BJ (cell line): ENCODE measurements at regions not wholly inside any gene's neighbourhood (a gene's known extent, or its start where the extent isn't known, plus 50 kb on each side); places are given as distances from the start of the nearest gene placed in this dataset.

ENCODE experiments used
- CTCF ChIA-PET: fragments of 350-600 bp; formaldehyde crosslinking; extraction: SDS; loops from one replicate; lab custom pipeline; 2021; ENCODE audit warnings: antibody characterized with exemption, inconsistent platforms; lab: Yijun Ruan, JAX
- POLR2A ChIA-PET: fragments of 300-600 bp; sonication (Branson Sonifier 250); formaldehyde crosslinking; extraction: SDS; loops from one replicate; lab custom pipeline; 2021; ENCODE audit warnings: antibody characterized with exemption; lab: Charles Lee
- DNase-seq: peaks from one replicate; pipeline ENCODE4 v3.0.0-alpha.2; 2011; ENCODE audit warnings: low read depth
- H3K27me3 ChIP-seq: 2 replicates; pipeline ENCODE4 v1.6.0; 2011; ENCODE audit warnings: low read length; ENCODE audit not compliant: control insufficient read depth, insufficient read depth
- H3K36me3 ChIP-seq: 2 replicates; pipeline ENCODE4 v1.5.1; 2011; ENCODE audit warnings: low read length; ENCODE audit not compliant: control insufficient read depth, insufficient read depth
- H3K4me3 ChIP-seq: 2 replicates; pipeline ENCODE4 v1.5.1; 2011; ENCODE audit warnings: low read depth, mild to moderate bottlenecking, control low read depth, low read length
- CTCF ChIP-seq: IDR thresholded peaks from 2 replicates; pipeline ENCODE4 v1.5.1; 2011; ENCODE audit warnings: low read depth, mild to moderate bottlenecking, control low read depth, inconsistent platforms, low read length, moderate library complexity; ENCODE audit not compliant: insufficient read depth

GRCh38 chr9:104984542-104984941, 56.6 kb upstream of the ABCA1 start:
- DNase-seq, result no peak
- ChIA-PET POLR2A (no interaction called here), CTCF (interaction anchor here (0.9 to 1.3 kb wide), 3 partner anchors 58 to 122 kb away, joined by 3 read pairs; no protein-coding TSS in a partner anchor)

GRCh38 chr9:104984948-104985347, 57.0 kb upstream of the ABCA1 start:
- H3K27me3 ChIP-seq, result no peaks in the 10 kb centered on the region
- no peak overlapping the region for H3K4me3 ChIP-seq
- no peaks in the 10 kb centered on the region for H3K36me3 ChIP-seq
- no peak for DNase-seq
- CTCF ChIA-PET, result interaction anchor here (0.9 to 1.3 kb wide), 3 partner anchors 58 to 122 kb away, joined by 3 read pairs; no protein-coding TSS in a partner anchor
- POLR2A ChIA-PET, result interaction anchor here (0.6 to 0.7 kb wide), 3 partner anchors 50 to 116 kb away, joined by 3 to 21 read pairs (median 3); no protein-coding TSS in a partner anchor
- TF ChIP-seq CTCF, result no peak

More at GRCh38 chr9:104984542-104984941, 56.6 kb upstream of the ABCA1 start:
- H3K36me3 ChIP-seq, result no peaks in the 10 kb centered on the region
- no peaks in the 10 kb centered on the region for H3K27me3 ChIP-seq
- no peak for TF ChIP-seq CTCF
- no peak overlapping the region for H3K4me3 ChIP-seq

GRCh38 chr9:104986096-104986495, 58.1 kb upstream of the ABCA1 start:
- DNase-seq, result no peak
- no peaks in the 10 kb centered on the region for H3K36me3 ChIP-seq
- H3K27me3 ChIP-seq, result no peaks in the 10 kb centered on the region
- ChIA-PET CTCF (interaction anchor here (1.0 kb wide), 1 partner anchor 158 kb away, joined by 4 read pairs; no protein-coding TSS in a partner anchor), POLR2A (no interaction called here)
- no peak overlapping the region for H3K4me3 ChIP-seq
- no peak for TF ChIP-seq CTCF

- DNase-seq, result no peak
- ChIA-PET POLR2A (no interaction called here), CTCF (no interaction called here)
- no peaks in the 10 kb centered on the region for H3K27me3 ChIP-seq
- no peak for TF ChIP-seq CTCF
- no peak overlapping the region for H3K4me3 ChIP-seq
- no peaks in the 10 kb centered on the region for H3K36me3 ChIP-seq
Measured at GRCh38 chr9:104987743-104988142, 59.8 kb upstream of the ABCA1 start.

- Histone ChIP-seq H3K4me3 (no peak overlapping the region), H3K36me3 (no peaks in the 10 kb centered on the region), H3K27me3 (no peaks in the 10 kb centered on the region)
- CTCF ChIA-PET, result no interaction called here
- POLR2A ChIA-PET, result no interaction called here
- TF ChIP-seq CTCF, result no peak
- DNase-seq, result no peak
Measured at GRCh38 chr9:104988539-104988938, 60.6 kb upstream of the ABCA1 start.
